K562 (cell line): ENCODE measurements at regions not wholly inside any gene's neighbourhood (a gene's known extent, or its start where the extent isn't known, plus 50 kb on each side); places are given as distances from the start of the nearest gene placed in this dataset.

Source experiments
- FOXP1 ChIP-seq: sonication (generic); formaldehyde crosslinking; IDR thresholded peaks from 2 replicates; pipeline ENCODE4 v1.8.0; 2022; ENCODE audit warnings: mild to moderate bottlenecking, missing genetic modification reagents
- FUS ChIP-seq: fragments of 200-400 bp; formaldehyde crosslinking; optimal IDR thresholded peaks from 2 replicates; pipeline ENCODE3; 2017; ENCODE audit warnings: low read depth, low read length
- MYC ChIP-seq, 2 experiments: fragments of 250-450 bp in 1 of 2; sonication (Bioruptor Pico) in 1 of 2; IDR thresholded peaks; 2 replicates each; pipeline versions ENCODE4 v1.5.1 to v1.6.1; 2012 to 2021; ENCODE audit warnings: low read depth in 2 of 2, borderline replicate concordance in 1 of 2, improper control_type of control experiment in 1 of 2, low read length in 1 of 2, mild to moderate bottlenecking in 1 of 2, moderate library complexity in 1 of 2
- NR2C1 ChIP-seq, 2 experiments: fragments of 450-650 bp; IDR thresholded peaks; 2 replicates each; pipeline ENCODE4 v1.6.1; 2017; ENCODE audit warnings: mild to moderate bottlenecking in 2 of 2, antibody characterized with exemption in 1 of 2, inconsistent platforms in 1 of 2, missing compliant biosample characterization in 1 of 2, missing genetic modification characterization in 1 of 2
- PHB ChIP-seq: fragments of 250-450 bp; sonication (Bioruptor Pico); IDR thresholded peaks from 2 replicates; pipeline ENCODE4 v1.5.0; 2021
- POLR2A ChIP-seq: fragments of 450-650 bp; conservative IDR thresholded peaks from 2 replicates; pipeline ENCODE4 v1.6.1; 2016
- ZNF224 ChIP-seq: sonication (generic); formaldehyde crosslinking; IDR thresholded peaks from 2 replicates; pipeline ENCODE4 v1.8.0; 2022; ENCODE audit warnings: mild to moderate bottlenecking, missing genetic modification reagents
- ZNF23 ChIP-seq: fragments of 250-450 bp; sonication (Bioruptor Pico); IDR thresholded peaks from 2 replicates; pipeline ENCODE4 v1.4.0; 2020; ENCODE audit warnings: mild to moderate bottlenecking
- TF ChIP-seq, protein P1 (sequence below): sonication (generic); formaldehyde crosslinking; IDR thresholded peaks from 2 replicates; pipeline ENCODE4 v1.8.0; 2022; ENCODE audit warnings: mild to moderate bottlenecking, missing genetic modification reagents, borderline replicate concordance
- TF ChIP-seq, protein P2 (sequence below), 3 experiments: IDR thresholded peaks in 2 of 3; conservative IDR thresholded peaks in 1 of 3; 2 replicates each; pipeline ENCODE4 v1.5.1; 2011 to 2012; ENCODE audit warnings: low read length in 3 of 3, mild to moderate bottlenecking in 3 of 3, control low read depth in 2 of 3, improper control_type of control experiment in 1 of 3, inconsistent platforms in 1 of 3, low read depth in 1 of 3, mixed read lengths in 1 of 3, moderate library complexity in 1 of 3; ENCODE audit not compliant: insufficient read depth in 2 of 3

DNA sequence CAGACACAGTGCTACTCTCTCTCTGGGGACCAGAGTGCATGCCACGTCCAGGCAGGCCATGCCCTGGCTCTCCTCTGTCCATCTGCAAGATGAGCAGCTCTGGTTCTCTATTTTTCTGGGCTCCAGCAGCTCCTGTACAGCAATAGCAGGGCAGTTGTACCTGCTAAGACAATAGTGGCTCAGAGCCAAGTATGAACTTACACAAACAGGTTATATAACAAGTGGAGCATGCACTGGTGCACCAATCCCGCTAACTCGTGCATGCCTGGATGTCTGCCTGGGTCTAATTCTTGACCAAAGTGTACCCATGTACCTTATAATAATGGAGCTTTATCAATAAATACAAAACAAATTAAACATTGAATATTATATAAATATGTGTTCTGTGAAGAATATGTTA lies 392.3 kb downstream of the CENPC start:
- TF ChIP-seq PHB (CRISPR knock-in tag): no peak
- no peak for TF ChIP-seq POLR2A
- TF ChIP-seq ZNF23 (CRISPR knock-in tag): no peak
- TF ChIP-seq, protein P1, sequence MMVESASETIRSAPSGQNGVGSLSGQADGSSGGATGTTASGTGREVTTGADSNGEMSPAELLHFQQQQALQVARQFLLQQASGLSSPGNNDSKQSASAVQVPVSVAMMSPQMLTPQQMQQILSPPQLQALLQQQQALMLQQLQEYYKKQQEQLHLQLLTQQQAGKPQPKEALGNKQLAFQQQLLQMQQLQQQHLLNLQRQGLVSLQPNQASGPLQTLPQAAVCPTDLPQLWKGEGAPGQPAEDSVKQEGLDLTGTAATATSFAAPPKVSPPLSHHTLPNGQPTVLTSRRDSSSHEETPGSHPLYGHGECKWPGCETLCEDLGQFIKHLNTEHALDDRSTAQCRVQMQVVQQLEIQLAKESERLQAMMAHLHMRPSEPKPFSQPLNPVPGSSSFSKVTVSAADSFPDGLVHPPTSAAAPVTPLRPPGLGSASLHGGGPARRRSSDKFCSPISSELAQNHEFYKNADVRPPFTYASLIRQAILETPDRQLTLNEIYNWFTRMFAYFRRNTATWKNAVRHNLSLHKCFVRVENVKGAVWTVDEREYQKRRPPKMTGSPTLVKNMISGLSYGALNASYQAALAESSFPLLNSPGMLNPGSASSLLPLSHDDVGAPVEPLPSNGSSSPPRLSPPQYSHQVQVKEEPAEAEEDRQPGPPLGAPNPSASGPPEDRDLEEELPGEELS (CRISPR knock-in tag): no peak
- no peak for TF ChIP-seq FUS
- no peak for TF ChIP-seq ZNF224 (CRISPR knock-in tag)
- no peak for TF ChIP-seq MYC (IDR thresholded peaks at IDR 0.05; ENCODE audit: low read depth, low read length)
- TF ChIP-seq MYC (CRISPR knock-in tag; IDR thresholded peaks at IDR 0.05; ENCODE audit: borderline replicate concordance, low read depth): no peak
- TF ChIP-seq, protein P2, sequence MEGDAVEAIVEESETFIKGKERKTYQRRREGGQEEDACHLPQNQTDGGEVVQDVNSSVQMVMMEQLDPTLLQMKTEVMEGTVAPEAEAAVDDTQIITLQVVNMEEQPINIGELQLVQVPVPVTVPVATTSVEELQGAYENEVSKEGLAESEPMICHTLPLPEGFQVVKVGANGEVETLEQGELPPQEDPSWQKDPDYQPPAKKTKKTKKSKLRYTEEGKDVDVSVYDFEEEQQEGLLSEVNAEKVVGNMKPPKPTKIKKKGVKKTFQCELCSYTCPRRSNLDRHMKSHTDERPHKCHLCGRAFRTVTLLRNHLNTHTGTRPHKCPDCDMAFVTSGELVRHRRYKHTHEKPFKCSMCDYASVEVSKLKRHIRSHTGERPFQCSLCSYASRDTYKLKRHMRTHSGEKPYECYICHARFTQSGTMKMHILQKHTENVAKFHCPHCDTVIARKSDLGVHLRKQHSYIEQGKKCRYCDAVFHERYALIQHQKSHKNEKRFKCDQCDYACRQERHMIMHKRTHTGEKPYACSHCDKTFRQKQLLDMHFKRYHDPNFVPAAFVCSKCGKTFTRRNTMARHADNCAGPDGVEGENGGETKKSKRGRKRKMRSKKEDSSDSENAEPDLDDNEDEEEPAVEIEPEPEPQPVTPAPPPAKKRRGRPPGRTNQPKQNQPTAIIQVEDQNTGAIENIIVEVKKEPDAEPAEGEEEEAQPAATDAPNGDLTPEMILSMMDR (IDR thresholded peaks at IDR 0.05 in 2 of 3, conservative IDR thresholded peaks at IDR 0.05 in 1 of 3; ENCODE audit: insufficient read depth in 2 of 3, low read depth in 1 of 3, low read length in 3 of 3): no peak
- TF ChIP-seq FOXP1 (CRISPR knock-in tag): no peak
- no peak for TF ChIP-seq NR2C1 (IDR thresholded peaks at IDR 0.05)
- TF ChIP-seq NR2C1 (tag; IDR thresholded peaks at IDR 0.05): no peak
